NCI-H526 treated with DMSO at 0.1 percent for 48 hours (cell line): ENCODE measurements at regions not wholly inside any gene's neighbourhood (a gene's known extent, or its start where the extent isn't known, plus 50 kb on each side); places are given as distances from the start of the nearest gene placed in this dataset.
"Not testable (repeated sequence)": the region's sequence is repeated elsewhere in the genome, so short reads cannot be mapped to it uniquely, and the experiment has no call there.

Experiments used
- DNase-seq: peaks from one replicate; lab custom pipeline; 2025; lab: John Stamatoyannopoulos, UW

DNA sequence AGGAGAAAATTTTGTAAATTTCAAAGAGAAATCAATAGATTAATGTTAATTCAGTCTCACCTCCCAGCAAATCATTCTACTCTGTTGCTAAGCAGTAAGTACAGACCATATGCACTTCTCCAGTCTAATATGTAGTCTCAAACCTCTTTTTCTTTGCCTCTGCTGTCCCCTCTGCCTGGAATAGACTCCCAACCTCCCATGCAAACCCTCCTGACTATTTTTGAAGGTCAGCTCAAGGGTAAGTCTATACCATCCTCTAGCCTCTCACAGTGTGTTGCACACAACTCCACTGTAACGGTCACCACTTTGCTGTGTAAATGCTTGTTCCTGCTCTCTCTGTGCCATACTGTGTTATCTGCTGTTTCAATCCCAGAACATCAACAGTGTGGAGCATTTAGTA, 94.5 kb upstream of the TRIM77 start:
- DNase-seq: not testable (repeated sequence)

DNA sequence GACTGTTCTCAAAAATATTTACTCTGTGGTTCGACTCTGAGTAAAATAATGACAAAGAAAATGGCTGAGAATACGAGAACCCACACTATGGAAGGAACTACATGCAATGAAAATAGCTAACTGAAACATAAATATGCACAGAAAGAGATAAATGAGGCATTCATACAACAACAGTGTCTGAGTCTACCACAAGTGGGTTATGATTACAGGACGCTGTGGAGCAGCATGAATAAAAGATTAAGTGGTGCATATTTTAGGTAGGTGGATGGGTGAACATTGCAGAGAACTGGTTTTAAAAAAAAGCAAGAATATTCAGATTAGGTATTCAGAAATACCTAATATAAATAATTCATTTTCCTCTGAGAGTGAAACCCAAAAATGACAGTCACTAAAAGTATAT, 93.9 kb upstream of the TRIM77 start:
- not testable (repeated sequence) for DNase-seq

DNA sequence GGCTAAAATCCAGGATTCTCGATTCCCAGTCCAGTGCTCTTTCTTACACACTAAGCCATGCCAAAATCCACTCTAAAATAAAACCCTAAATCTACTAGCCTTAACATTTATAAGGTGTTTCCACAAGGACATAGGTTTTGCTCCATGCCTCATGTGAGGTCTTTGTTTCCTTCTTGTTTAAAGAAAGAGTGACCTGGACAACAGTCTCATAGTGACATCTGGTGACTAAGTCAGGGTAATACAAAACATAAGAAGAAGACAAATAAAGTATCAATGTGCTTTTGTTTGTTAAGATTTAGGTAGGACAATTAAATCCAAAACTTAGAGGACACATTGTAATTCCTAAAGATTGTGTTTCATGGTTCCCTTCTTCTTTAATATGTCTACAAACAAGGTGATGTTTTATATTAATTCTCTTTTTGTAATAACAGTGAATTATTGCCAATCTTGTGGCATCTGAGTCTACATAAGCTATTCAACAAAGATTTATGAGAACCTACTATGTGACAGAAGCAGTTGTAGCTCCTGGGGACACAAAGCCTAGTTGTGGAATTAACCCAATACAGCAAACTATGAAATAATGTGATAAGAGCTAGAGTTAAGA, 93.0 kb upstream of the TRIM77 start:
- peak; percentile 62 for DNase-seq

DNA sequence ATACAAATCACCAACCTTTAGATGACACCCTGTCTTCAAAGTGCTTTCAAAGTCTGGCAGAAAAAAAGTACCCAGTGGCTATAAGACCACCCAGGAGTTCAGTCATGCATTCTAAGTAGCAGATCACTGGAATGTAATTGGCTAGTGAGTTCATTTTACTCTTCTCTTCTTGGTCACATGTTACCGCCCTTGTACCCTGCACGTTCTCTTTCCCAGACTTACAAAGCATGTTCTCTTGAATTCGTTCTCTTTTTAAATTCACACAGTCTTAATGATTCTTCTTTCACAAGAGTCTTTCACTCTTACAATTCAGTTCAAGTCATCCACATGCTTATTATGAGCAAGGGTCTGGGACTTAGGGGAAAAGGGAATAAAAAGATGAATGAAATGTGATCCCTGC, 89.4 kb upstream of the TRIM77 start:
- not testable (repeated sequence) for DNase-seq

DNA sequence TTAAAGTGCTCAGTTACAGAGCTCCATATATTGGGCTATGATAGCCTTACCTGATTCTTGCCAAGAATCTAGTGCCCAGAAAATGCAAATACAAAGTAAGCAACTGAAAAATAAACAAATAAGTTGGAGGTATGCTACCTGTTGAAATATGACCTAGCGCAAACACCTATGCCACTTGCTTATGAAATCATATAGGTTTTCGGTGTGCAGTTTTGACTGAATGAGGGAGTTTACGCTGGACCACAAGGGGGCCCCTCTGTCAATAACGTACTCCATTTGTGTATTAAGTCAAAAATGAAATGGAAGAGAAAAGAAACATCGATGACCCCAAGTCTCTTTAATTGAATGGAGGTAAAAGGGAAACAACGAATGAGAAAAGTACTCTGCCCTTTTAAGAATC, 84.9 kb upstream of the TRIM77 start:
- peak; percentile 15 for DNase-seq

- DNase-seq: no peak
Observed at GRCh38 chr11:89626366-89626765, 83.7 kb upstream of the TRIM77 start.

DNA sequence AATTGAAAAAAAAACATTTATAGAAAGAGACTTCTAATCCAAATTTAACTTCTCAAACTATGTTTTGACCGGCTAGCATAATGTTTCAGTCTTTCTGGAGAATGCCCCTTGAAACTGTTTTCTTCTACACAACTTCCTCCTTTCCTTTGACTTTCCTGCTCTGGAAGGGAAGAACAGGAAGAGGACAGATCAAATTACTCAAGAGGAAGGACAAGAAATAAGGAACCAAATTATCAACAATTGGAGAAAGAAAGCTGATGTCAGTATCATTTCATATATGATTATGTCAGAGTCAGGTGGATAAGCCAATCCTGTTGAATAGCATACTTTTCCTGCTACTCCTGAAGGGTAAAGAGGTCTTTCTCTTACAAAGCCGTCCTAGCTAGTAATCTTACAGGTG, 83.2 kb upstream of the TRIM77 start:
- DNase-seq: not testable (repeated sequence)

- no peak for DNase-seq
Observed at GRCh38 chr11:89633135-89633705, 76.9 kb upstream of the TRIM77 start.

GRCh38 chr11:89640777-89641176, 69.3 kb upstream of the TRIM77 start:
- DNase-seq: not testable (repeated sequence)

DNA sequence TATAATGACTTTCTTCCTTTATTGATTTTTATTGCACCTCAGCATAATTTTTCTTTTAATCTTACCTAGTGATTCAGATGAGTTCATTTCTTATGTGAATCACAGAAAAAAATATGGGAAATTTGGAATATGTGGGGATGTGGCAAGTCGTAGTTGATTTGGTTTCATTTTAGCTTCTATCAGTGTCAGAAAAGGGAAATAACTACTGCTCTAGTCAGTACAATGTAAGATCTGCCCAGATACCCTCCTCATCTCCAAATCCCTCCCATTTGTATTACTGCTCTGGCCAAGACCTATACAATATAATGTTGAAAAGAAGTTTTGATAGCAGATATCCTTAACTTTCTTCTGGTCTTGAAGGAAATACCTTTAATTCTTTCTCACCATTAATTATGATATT, 61.9 kb upstream of the TRIM77 start:
- peak; percentile 57 for DNase-seq

DNA sequence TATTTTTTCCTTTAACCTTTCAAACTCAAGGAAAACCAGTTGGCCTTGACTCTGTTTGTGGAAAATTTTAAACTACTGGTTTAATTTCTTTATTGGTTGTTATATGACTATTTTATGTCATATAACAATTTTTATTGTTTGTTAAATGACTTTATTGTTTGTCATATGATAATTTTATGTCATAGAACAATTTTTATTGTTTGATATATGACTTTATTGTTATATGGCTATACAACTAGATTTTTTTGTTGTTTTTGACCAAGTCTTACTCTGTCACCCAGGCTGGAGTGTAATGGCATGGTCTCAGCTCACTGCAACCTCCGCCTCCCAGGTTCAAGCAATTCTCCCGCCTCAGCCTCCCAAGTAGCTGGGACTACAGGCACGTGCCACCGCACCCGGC, 61.1 kb upstream of the TRIM77 start:
- not testable (repeated sequence) for DNase-seq

GRCh38 chr11:89654669-89655068, 55.4 kb upstream of the TRIM77 start:
- not testable (repeated sequence) for DNase-seq

DNA sequence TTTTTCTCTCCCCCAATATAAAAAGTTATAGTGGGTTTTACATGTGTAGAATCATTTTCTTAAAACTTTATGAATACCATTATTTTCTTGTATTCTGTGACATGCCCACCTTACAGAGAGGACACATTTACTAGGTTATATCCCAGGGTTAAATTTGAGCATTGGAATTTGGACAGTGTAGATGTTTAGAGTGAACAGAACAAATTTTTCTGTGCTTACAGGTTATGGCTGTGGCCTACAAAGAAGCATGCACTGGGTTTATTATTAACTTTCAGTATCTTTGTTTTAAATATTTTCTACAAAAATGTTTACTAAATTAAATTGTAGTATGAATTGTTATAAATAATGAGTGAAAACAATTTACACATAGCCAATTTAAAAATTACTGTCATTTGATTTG, 51.3 kb upstream of the TRIM77 start:
- DNase-seq: not testable (repeated sequence)

GRCh38 chr11:89659414-89659813, 50.7 kb upstream of the TRIM77 start:
- not testable (repeated sequence) for DNase-seq

GRCh38 chr11:89660234-89660633, 49.9 kb upstream of the TRIM77 start:
- no peak for DNase-seq
